Glomerular visceral epithelial cell (primary cell): ENCODE measurements at regions not wholly inside any gene's neighbourhood (a gene's known extent, or its start where the extent isn't known, plus 50 kb on each side); places are given as distances from the start of the nearest gene placed in this dataset.
"Not testable (repeated sequence)": the region's sequence is repeated elsewhere in the genome, so short reads cannot be mapped to it uniquely, and the experiment has no call there.

Experiments
- DNase-seq: peaks from one replicate; pipeline ENCODE4 v3.0.0-alpha.2; 2016; ENCODE audit errors: extremely low spot score

- no peak for DNase-seq
Measured at GRCh38 chr5:18333841-18334240, 699.6 kb downstream of the TAF11L14 start.

GRCh38 chr5:18334949-18335348, 700.7 kb downstream of the TAF11L14 start:
- no peak for DNase-seq

- DNase-seq: no peak
Measured at GRCh38 chr5:18354828-18355227, 720.6 kb downstream of the TAF11L14 start.

DNA sequence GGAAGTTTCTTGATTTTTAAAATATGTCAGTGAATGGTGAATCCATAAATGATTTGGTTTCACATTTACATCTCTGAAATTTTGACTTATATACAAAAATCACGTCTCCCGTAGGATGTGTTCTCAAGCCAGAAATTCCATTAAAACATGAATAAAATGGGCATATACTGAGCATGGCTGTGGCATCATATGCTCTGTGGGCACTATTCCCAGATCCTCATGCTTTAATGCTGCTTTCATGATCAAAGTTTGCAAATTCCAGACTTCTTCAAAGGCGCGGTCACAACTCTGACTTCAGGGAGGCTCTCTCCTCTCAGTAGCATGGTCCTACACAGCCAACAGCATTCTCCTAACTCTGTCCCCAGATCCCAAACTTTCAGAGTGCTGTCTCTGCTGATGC, 723.2 kb downstream of the TAF11L14 start:
- DNase-seq: no peak

DNA sequence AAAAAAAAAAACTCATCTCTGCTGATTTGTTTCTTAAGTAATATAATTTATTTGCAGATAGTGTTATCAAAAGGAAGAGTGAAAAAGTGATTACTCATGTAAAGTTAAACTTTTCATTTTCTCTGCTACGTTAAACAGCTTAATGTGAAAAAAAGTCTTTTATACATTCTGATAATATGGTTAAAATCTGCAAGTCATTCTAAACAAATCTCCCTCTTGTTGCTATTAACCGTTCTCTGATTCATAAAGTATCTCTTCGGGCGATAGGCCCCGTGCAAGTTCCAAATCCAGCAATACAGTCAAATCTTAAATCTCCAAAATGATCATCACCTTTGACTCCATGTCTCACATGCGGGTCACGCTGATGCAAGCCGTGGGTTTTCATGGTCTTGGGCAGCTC, 732.0 kb downstream of the TAF11L14 start:
- no peak for DNase-seq

DNA sequence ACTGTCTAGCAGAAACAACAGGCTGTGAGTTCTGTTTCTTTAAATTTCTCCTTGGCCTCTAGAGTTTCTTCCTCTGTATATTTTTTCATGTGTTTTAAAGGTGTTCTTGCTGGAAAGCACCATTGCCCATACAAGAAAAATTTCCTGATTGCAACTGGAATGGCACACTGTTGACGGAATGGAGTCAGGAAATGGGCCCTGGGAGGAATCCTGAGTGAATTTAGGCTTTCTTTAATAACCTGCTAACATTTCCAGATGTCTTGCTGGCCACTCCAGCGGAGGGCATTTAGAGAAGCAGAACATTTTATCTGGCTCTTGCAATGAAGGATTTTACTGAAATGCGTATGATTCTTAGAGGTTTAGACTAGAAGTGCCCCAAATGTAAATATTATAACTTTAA, 736.3 kb downstream of the TAF11L14 start:
- no peak for DNase-seq

GRCh38 chr5:18375641-18376040, 741.4 kb downstream of the TAF11L14 start:
- DNase-seq: peak; percentile 22

DNA sequence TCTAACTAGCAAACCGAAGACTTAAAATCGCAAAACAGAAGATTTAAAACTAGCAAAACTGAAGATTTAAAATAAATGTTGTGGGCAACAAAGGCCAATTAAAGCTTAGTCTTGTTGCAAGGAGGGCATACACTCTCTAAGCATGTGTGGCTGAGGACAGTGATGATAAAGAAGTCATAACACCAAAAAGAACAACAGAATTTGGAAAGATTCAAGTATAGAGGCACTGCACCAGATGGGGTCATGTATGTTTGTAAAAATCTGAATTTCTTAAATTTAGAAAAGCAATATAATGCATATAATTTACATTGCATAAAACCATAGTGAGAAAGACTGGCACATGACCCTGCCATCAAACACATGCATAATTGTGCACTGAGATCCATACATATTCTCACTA, 743.8 kb downstream of the TAF11L14 start:
- no peak for DNase-seq

DNA sequence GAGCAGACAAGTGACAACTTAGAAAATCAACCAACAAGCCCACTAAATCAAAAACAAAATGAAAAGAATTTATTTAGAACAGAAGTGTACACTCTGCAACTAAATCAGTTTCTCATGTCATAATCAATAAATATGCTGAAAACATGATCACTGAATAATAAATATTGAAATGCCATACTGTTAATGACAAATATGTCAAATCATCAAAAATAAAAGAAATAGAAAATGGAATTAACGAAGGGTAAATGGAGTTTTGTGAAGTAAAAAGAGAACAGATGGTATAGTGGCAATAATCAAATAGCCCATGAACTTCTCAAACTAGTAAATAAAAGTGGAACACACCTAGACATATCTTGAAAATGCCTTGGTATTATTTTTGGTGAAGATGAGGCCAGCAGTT, 744.9 kb downstream of the TAF11L14 start:
- no peak for DNase-seq

DNA sequence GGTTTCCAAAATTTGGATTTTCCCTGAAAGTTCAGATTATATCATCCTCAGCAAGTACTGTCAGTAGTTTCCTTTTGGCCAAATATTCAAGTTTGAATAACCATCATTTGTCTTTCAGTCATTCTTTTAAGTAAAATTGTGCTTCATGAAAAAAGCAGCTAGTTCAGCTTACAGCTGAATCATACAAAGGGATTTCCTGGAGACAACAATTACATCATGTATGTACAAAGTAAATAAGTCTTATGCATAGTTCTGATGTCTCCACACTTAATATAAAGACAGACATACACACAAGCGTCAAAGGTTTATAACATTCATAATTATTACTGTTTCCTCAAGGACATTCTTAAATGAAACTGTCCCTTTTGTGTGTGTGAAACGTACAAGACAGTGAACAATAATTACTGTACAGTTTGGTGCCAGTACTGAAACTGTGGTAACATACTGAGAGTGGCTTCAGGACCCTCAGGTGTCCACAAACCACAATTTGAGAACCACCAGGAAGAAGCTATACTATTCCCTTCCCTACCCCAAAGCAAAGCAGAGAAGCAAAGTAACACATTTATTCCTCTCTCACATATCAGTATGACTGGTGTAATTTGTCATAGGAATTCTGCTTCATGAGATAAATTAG, 746.6 kb downstream of the TAF11L14 start:
- no peak for DNase-seq

DNA sequence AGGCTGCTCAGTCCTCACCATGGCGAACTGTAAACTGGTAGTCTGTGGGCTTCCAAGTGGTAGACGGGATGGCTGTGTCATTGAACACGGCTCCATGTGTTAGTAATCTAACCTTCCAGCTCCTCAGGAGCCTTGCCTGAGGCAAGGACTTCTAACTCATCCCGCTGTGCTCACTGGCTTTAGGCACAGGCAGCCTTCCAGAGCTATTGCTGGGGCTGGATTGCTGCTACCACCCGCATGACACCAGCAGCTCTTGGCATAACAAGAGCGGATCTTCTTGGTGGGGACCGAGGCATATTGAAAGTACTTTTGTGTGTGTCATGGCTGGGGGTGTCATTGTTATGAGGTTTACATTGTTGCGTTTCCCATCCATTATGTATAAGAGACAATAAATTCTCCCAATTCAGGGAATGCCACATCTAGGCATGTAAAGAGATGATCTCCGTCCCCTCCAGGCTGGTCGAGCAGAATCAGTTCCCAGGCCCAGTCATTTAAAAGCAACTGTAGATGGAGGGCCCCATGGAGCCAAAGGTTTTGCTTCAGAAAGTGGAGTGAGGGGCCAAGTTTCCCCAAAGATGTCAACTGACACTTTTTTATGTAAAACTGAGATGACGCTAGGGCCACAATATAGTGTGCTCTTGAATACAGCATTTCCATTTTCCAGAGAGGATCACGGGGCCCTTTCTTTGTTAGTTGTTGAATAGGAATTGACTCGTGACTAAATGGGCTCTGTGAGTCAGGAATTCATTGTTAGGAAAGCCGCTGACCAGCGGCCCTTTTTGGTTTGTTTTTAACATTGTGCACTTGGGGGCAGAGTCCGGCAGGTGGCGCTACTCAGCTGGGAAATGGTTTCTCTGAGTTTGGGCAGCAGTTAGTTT, 759.5 kb downstream of the TAF11L14 start:
- peak; percentile 74 for DNase-seq

DNA sequence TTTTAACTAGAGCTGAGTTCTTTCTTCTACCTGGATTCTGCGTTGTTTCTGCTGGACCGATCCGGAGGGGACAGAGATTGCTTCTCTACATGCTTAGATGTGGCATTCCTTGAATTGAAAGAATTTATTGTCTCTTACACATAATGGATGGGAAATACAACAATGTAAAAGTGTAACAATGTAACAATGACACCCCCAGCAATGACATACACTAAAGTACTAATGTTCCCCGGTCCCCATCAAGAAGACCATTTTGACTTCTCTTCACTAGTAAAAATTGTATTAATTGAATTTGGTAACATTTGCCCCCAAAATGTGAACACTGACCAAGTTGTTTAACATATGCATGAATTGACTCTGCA, 760.2 kb downstream of the TAF11L14 start:
- DNase-seq: no peak

- DNase-seq: no peak
Measured at GRCh38 chr5:18395126-18396110, 761.2 kb downstream of the TAF11L14 start.

DNA sequence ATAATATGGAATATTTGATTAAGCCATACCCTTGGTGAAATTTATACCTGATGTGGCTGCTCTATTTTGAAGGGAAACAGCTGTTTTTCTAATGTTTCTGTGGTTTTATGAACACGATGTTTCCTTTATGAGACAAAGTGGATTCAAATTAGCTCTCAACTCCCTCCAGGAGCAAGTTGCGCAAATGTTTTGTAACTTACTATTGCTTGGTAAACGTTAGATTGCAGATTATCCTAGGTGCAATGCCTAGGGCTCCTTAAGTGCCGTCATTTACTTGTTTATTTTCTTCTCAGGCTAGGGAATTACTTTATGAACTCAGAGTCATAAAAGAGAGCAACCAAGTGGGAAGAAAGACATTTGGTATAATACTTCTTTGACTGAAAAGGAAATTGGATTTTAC, 763.1 kb downstream of the TAF11L14 start:
- DNase-seq: no peak

- DNase-seq: no peak
Measured at GRCh38 chr5:18397891-18398290, 763.6 kb downstream of the TAF11L14 start.

- DNase-seq: not testable (repeated sequence)
Measured at GRCh38 chr5:18399461-18400327, 765.4 kb downstream of the TAF11L14 start.

- no peak for DNase-seq
Measured at GRCh38 chr5:18403141-18403540, 768.9 kb downstream of the TAF11L14 start.

DNA sequence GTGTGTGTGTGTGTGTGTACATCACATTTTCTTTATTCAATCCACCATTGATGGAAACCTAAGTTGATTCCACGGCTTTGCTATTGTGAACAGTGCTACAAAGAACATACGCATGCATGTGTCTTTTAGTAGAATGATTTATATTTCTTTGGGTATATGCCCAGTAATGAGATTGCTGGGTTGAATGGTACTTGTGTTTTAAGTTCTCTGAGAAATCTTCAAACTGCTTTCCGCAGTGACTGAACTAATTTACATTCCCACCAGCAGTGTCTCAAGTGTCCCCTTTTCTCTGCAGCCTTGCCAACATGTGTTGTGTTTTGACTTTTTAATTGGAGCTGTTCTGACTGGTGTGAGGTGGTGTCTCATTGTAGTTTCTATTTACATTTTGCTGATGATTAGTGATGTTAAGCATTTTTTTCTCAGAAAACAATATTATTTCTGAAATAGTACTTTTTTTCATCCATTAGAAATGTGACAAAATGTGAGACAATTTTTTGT, 769.7 kb downstream of the TAF11L14 start:
- DNase-seq: no peak

DNA sequence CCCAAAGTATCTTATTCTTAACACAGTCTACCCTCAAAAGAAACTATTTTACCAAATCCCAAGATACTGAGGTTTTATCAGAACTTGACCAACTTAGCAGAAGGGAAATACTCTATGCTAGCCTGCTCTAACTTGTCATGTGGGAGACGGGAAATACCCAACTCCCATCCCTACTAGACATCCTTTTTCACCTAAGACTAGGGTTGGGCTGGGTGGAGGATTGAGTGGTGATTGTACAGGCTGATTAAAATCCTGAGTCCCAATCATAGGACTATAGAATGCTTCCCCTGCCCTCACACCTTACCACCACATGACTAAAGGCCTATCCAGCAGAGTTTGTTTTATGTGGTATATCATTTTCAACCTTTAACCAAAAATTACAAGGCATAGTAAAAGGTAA, 786.5 kb downstream of the TAF11L14 start:
- no peak for DNase-seq

- DNase-seq: no peak
Measured at GRCh38 chr5:18433336-18433735, 799.1 kb downstream of the TAF11L14 start.

- DNase-seq: no peak
Measured at GRCh38 chr5:18438126-18438525, 803.9 kb downstream of the TAF11L14 start.
